Thyroid gland (tissue), 4 donors: ENCODE measurements at regions not wholly inside any gene's neighbourhood (a gene's known extent, or its start where the extent isn't known, plus 50 kb on each side); places are given as distances from the start of the nearest gene placed in this dataset.

Experiments
- POLR2A ChIP-seq, 2 donors: fragments of 450-650 bp; IDR thresholded peaks; one replicate each; pipeline ENCODE4 v1.6.1; 2017; ENCODE audit warnings: antibody characterized with exemption in 2 of 2, mild to moderate bottlenecking in 2 of 2, moderate library complexity in 1 of 2
- TF ChIP-seq, protein P1 (sequence below), 6 experiments: fragments of 200-600 bp in 3 of 6; fragments of 450-650 bp in 3 of 6; sonication (generic) in 3 of 6; IDR thresholded peaks; one replicate each; pipeline ENCODE4 v1.5.1; 2016 to 2019; ENCODE audit warnings: antibody characterized with exemption in 6 of 6, mild to moderate bottlenecking in 2 of 6, inconsistent platforms in 1 of 6, moderate library complexity in 1 of 6

DNA sequence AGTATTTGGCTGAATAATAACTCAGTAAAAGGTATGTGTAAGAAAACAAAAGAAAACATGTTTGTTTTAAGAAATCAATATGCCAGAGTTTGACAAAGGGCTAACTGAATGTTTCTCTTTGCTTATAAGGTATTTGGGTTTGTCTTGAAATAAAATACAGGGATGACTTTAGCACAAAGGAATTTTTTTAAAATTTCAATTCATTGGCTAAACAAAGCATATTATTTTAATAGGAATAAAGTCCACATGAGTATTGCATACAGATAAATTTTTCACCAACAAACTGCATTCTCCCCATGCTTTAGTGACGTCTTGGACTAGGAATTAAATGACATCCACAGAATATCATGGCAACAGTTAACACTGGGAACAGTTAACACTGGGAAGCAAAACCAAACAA, 480.0 kb upstream of the JAG1 start:
- TF ChIP-seq, protein P1, sequence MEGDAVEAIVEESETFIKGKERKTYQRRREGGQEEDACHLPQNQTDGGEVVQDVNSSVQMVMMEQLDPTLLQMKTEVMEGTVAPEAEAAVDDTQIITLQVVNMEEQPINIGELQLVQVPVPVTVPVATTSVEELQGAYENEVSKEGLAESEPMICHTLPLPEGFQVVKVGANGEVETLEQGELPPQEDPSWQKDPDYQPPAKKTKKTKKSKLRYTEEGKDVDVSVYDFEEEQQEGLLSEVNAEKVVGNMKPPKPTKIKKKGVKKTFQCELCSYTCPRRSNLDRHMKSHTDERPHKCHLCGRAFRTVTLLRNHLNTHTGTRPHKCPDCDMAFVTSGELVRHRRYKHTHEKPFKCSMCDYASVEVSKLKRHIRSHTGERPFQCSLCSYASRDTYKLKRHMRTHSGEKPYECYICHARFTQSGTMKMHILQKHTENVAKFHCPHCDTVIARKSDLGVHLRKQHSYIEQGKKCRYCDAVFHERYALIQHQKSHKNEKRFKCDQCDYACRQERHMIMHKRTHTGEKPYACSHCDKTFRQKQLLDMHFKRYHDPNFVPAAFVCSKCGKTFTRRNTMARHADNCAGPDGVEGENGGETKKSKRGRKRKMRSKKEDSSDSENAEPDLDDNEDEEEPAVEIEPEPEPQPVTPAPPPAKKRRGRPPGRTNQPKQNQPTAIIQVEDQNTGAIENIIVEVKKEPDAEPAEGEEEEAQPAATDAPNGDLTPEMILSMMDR (IDR thresholded peaks at IDR 0.05), result no peak
- no peak for TF ChIP-seq POLR2A (IDR thresholded peaks at IDR 0.05)
